Nephron (organoid): ENCODE measurements at regions not wholly inside any gene's neighbourhood (a gene's known extent, or its start where the extent isn't known, plus 50 kb on each side); places are given as distances from the start of the nearest gene placed in this dataset.

Experiments used
- H3K27ac Mint-ChIP-seq, 3 experiments: 2 replicates each; pipeline ENCODE4 v1.8.0; 2020; ENCODE audit warnings: mixed read lengths in 3 of 3, mild to moderate bottlenecking in 2 of 3, moderate library complexity in 1 of 3
- H3K27me3 Mint-ChIP-seq: 2 replicates; pipeline ENCODE4 v1.8.0; 2021; ENCODE audit warnings: low read depth, mild to moderate bottlenecking, moderate library complexity, mixed read lengths
- H3K36me3 Mint-ChIP-seq: 2 replicates; pipeline ENCODE4 v1.8.0; 2020; ENCODE audit warnings: low read depth, mixed read lengths
- H3K4me1 Mint-ChIP-seq: 2 replicates; pipeline ENCODE4 v1.8.0; 2020; ENCODE audit warnings: mixed read lengths
- H3K4me3 Mint-ChIP-seq, 3 experiments: 2 replicates each; pipeline ENCODE4 v1.8.0; 2020; ENCODE audit warnings: mild to moderate bottlenecking in 3 of 3, mixed read lengths in 3 of 3, moderate library complexity in 2 of 3
- H3K9me3 Mint-ChIP-seq: 2 replicates; pipeline ENCODE4 v1.8.0; 2020; ENCODE audit warnings: mixed read lengths
- TF ChIP-seq, protein P1 (sequence below), 3 experiments: fragments of 200-600 bp; sonication (generic); IDR thresholded peaks; one replicate each; pipeline ENCODE4 v1.5.0; 2021; ENCODE audit warnings: antibody characterized with exemption in 3 of 3; ENCODE audit not compliant: unreplicated experiment in 3 of 3

- H3K36me3 Mint-ChIP-seq = no peaks in the 10 kb centered on the region
- no peaks in the 10 kb centered on the region for H3K9me3 Mint-ChIP-seq
These were observed 53.9 kb upstream of the KL start for GRCh38 chr13:32962342-32962741.

GRCh38 chr13:32964987-32965386 lies 51.2 kb upstream of the KL start:
- H3K36me3 Mint-ChIP-seq = no peaks in the 10 kb centered on the region
- H3K9me3 Mint-ChIP-seq = no peaks in the 10 kb centered on the region
- TF ChIP-seq, protein P1, sequence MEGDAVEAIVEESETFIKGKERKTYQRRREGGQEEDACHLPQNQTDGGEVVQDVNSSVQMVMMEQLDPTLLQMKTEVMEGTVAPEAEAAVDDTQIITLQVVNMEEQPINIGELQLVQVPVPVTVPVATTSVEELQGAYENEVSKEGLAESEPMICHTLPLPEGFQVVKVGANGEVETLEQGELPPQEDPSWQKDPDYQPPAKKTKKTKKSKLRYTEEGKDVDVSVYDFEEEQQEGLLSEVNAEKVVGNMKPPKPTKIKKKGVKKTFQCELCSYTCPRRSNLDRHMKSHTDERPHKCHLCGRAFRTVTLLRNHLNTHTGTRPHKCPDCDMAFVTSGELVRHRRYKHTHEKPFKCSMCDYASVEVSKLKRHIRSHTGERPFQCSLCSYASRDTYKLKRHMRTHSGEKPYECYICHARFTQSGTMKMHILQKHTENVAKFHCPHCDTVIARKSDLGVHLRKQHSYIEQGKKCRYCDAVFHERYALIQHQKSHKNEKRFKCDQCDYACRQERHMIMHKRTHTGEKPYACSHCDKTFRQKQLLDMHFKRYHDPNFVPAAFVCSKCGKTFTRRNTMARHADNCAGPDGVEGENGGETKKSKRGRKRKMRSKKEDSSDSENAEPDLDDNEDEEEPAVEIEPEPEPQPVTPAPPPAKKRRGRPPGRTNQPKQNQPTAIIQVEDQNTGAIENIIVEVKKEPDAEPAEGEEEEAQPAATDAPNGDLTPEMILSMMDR (IDR thresholded peaks at IDR 0.05; ENCODE audit: unreplicated experiment in 3 of 3) = no peak
- no peak overlapping the region for H3K4me3 Mint-ChIP-seq
- H3K4me1 Mint-ChIP-seq = peaks cover 7% of the 10 kb centered on the region
- H3K27ac Mint-ChIP-seq = no peak overlapping the region
- no peaks in the 10 kb centered on the region for H3K27me3 Mint-ChIP-seq

More at GRCh38 chr13:32962342-32962741, 53.9 kb upstream of the KL start:
- H3K4me1 Mint-ChIP-seq = peaks cover 3% of the 10 kb centered on the region
- H3K27me3 Mint-ChIP-seq = no peaks in the 10 kb centered on the region
- TF ChIP-seq, protein P1 (IDR thresholded peaks at IDR 0.05; ENCODE audit: unreplicated experiment in 3 of 3) = no peak
- H3K4me3 Mint-ChIP-seq = no peak overlapping the region
- H3K27ac Mint-ChIP-seq = no peak overlapping the region
